ENCODE measurements at regions not wholly inside any gene's neighbourhood (a gene's known extent, or its start where the extent isn't known, plus 50 kb on each side); places are given as distances from the start of the nearest gene placed in this dataset.

DNA sequence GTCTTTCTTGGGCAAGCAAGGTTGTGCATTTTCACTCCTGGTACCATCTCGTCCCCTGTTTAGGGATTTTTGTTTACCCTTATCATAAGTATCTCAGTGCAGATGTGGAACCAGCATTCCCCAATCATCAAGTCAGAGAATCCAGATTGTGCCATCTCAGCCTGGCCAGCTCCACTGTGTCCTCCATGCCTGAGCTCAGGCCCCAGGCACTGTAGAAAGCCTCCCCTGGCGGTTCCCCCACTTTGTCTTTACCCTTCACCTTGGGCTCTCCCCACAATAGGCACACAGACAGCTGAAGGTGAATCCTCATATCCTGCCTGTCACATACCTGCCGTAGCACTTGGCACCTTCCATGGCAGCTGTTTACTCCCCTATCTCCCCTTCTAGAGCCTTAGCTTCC lies 264.7 kb upstream of the NFE2L3 start:
- TF ChIP-seq, protein P1, sequence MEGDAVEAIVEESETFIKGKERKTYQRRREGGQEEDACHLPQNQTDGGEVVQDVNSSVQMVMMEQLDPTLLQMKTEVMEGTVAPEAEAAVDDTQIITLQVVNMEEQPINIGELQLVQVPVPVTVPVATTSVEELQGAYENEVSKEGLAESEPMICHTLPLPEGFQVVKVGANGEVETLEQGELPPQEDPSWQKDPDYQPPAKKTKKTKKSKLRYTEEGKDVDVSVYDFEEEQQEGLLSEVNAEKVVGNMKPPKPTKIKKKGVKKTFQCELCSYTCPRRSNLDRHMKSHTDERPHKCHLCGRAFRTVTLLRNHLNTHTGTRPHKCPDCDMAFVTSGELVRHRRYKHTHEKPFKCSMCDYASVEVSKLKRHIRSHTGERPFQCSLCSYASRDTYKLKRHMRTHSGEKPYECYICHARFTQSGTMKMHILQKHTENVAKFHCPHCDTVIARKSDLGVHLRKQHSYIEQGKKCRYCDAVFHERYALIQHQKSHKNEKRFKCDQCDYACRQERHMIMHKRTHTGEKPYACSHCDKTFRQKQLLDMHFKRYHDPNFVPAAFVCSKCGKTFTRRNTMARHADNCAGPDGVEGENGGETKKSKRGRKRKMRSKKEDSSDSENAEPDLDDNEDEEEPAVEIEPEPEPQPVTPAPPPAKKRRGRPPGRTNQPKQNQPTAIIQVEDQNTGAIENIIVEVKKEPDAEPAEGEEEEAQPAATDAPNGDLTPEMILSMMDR (IDR thresholded peaks at IDR 0.05; ENCODE audit: insufficient read depth, low read length, poor library complexity, severe bottlenecking), result no peak
- Histone ChIP-seq H3K36me3 (ENCODE audit: control insufficient read depth, insufficient read depth, low read length) (no peaks in the 10 kb centered on the region), H3K27me3 (replicated peaks; ENCODE audit: control insufficient read depth, insufficient read depth, low read length) (no peaks in the 10 kb centered on the region; the same call in 1 of the 2 replicates), H3K4me3 (replicated peaks; ENCODE audit: low read depth, low read length) (no peak overlapping the region)
- DNase-seq (ENCODE audit: extremely low read depth, insufficient read length), result no peak

DNA sequence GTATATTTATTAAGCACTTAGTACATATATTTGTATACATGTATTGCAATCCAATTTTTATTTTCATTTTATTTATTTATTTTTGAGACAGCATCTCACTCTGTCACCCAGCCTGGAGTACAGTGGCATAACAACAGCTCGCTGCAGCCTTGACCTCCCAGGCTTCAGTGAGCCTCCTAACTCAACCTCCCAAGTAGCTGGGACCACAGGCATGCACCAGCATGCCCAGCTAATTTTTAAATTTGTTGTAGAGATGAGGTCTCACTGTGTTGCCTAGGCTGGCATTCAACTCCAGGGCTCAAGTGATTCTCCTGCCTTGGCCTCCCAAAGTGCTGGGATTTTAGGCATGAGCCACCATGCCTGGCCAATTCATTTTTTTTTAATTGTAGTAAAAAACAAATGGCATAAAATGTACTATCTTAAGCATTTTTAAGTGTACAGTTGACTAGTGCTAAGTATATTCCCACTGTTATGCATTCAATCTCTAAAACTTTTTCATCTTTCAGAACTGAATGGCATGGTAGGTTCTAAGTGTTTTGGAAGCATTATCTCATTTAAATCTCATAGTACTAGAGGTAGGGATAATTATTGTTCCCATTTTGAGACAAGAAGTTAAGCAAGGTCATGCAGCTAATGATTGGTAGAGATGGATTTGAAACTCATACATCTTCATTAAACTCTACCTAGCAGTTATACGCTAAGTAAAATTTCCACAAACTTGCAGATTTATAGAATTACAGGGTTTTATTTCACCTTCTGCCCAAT lies 264.0 kb upstream of the NFE2L3 start:
- Histone ChIP-seq H3K36me3 (ENCODE audit: control insufficient read depth, insufficient read depth, low read length) (no peaks in the 10 kb centered on the region), H3K4me3 (replicated peaks; ENCODE audit: low read depth, low read length) (no peak overlapping the region), H3K27me3 (replicated peaks; ENCODE audit: control insufficient read depth, insufficient read depth, low read length) (no peaks in the 10 kb centered on the region; the same call in 1 of the 2 replicates)
- no peak for DNase-seq (ENCODE audit: extremely low read depth, insufficient read length)
- TF ChIP-seq, protein P1 (IDR thresholded peaks at IDR 0.05; ENCODE audit: insufficient read depth, low read length, poor library complexity, severe bottlenecking), result no peak

DNA sequence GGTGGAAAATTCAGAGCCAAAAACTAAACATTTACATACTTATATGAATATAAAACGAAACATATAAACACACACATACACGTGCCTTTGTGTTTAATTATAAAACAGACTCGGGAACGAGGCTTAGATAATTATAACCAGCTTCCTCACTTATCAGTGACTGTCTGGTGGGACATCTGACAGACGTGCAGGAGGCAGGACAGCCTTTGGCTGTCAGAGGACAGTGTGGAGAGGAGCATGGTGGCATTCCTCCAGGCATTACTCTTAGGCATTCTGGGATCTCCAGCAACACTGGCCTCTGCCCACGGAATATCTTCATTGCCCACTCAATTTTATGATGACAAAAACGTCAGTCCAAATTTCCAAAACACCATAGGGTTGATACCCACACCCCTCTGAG lies 262.2 kb upstream of the NFE2L3 start:
- no peaks in the 10 kb centered on the region for H3K36me3 ChIP-seq (ENCODE audit: control insufficient read depth, insufficient read depth, low read length)
- no peak for DNase-seq (ENCODE audit: extremely low read depth, insufficient read length)
- no peak overlapping the region for H3K4me3 ChIP-seq (replicated peaks; ENCODE audit: low read depth, low read length)
- TF ChIP-seq, protein P1 (IDR thresholded peaks at IDR 0.05; ENCODE audit: insufficient read depth, low read length, poor library complexity, severe bottlenecking), result no peak
- H3K27me3 ChIP-seq (replicated peaks; ENCODE audit: control insufficient read depth, insufficient read depth, low read length), result no peaks in the 10 kb centered on the region

DNA sequence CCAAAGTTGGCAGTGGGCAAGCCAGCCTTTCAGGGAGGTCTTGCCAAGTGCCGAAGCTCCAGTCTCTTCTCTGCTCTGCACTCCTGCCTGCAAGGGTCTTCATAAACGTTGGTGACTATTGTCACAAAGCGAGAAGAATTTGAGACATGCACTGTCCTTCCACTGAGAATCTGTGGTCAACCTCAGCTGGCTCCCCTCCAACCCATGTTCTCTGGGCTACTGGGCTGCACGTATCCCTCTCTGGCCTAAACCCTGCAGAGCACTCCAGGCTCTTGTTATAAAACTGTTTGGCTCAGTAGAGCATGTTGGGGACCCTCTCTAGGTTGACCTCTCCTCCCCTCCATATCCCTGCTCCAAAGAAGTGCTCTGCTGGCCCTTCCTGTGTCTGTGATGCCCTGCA lies 260.4 kb upstream of the NFE2L3 start:
- no peak for DNase-seq (ENCODE audit: extremely low read depth, insufficient read length)

GRCh38 chr7:25893436-25893835 lies 258.6 kb upstream of the NFE2L3 start:
- TF ChIP-seq, protein P1 (IDR thresholded peaks at IDR 0.05; ENCODE audit: insufficient read depth, low read length, poor library complexity, severe bottlenecking), result no peak
- H3K4me3 ChIP-seq (replicated peaks; ENCODE audit: low read depth, low read length), result peak overlapping the region; percentile 57
- H3K27me3 ChIP-seq (replicated peaks; ENCODE audit: control insufficient read depth, insufficient read depth, low read length), result no peaks in the 10 kb centered on the region
- DNase-seq (ENCODE audit: extremely low read depth, insufficient read length), result peak; percentile 17
- no peaks in the 10 kb centered on the region for H3K36me3 ChIP-seq (ENCODE audit: control insufficient read depth, insufficient read depth, low read length)

More for the DNA sequence above, 260.4 kb upstream of the NFE2L3 start:
- Histone ChIP-seq H3K36me3 (ENCODE audit: control insufficient read depth, insufficient read depth, low read length) (no peaks in the 10 kb centered on the region), H3K4me3 (replicated peaks; ENCODE audit: low read depth, low read length) (no peak overlapping the region), H3K27me3 (replicated peaks; ENCODE audit: control insufficient read depth, insufficient read depth, low read length) (no peaks in the 10 kb centered on the region)
- TF ChIP-seq, protein P1 (IDR thresholded peaks at IDR 0.05; ENCODE audit: insufficient read depth, low read length, poor library complexity, severe bottlenecking), result no peak

Data from GM06990 (cell line).